ENCODE measurements at regions not wholly inside any gene's neighbourhood (a gene's known extent, or its start where the extent isn't known, plus 50 kb on each side); places are given as distances from the start of the nearest gene placed in this dataset.

DNA sequence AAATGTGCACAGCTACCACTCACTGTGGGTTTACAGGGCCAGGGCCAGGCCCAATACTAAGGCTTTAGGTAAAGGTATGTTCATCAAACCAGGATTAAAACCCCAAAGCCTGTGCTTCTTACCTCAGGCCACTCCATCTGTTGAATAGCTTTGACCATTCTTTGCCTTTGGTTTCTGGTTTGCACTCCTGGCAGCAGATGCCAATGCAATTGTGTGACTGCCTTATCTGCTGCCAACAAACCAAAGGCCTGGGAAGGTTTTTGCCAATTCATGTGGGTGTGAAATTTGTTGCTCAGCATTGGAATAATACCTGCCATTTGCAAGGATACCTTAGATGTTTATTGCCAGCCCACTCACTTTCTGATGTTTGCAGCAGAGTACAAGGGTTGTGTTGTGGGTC is 221.6 kb downstream of the C12orf75 start:
- TF ChIP-seq FOXA1 (IDR thresholded peaks at IDR 0.05) (no peak), ZNF384 (IDR thresholded peaks at IDR 0.05) (no peak), SUZ12 (IDR thresholded peaks at IDR 0.05) (no peak), SP1 (IDR thresholded peaks at IDR 0.05) (no peak), TARDBP (IDR thresholded peaks at IDR 0.05) (no peak), HDGF (IDR thresholded peaks at IDR 0.05; ENCODE audit: borderline replicate concordance) (no peak)
